ENCODE measurements at regions not wholly inside any gene's neighbourhood (a gene's known extent, or its start where the extent isn't known, plus 50 kb on each side); places are given as distances from the start of the nearest gene placed in this dataset.

- no peak overlapping the region for H3K14ac ChIP-seq (ENCODE audit: low read length in 2 of 2)
- H3K9ac ChIP-seq (ENCODE audit: low read length), result no peak overlapping the region
- H3K4me3 ChIP-seq (ENCODE audit: insufficient read depth in 1 of 2, low read depth in 1 of 2, low read length in 2 of 2), result no peak overlapping the region
- H2AFZ ChIP-seq (ENCODE audit: low read depth, low read length), result no peak overlapping the region
- no peak overlapping the region for H3K18ac ChIP-seq (ENCODE audit: low read depth in 1 of 2, low read length in 2 of 2)
- no peaks in the 10 kb centered on the region for H3K4me1 ChIP-seq (ENCODE audit: control insufficient read depth, insufficient read depth, low read depth, low read length)
- H3K27ac ChIP-seq (ENCODE audit: low read length, poor library complexity, severe bottlenecking), result no peak overlapping the region
- no peak overlapping the region for H3K4ac ChIP-seq (ENCODE audit: low read depth in 1 of 2, low read length in 2 of 2)
- H4K8ac ChIP-seq (ENCODE audit: low read length), result no peak overlapping the region
- H4K91ac ChIP-seq (ENCODE audit: low read length), result no peak overlapping the region
- H3K36me3 ChIP-seq (ENCODE audit: control insufficient read depth in 1 of 2, insufficient read depth in 2 of 2, low read depth in 1 of 2, low read length in 2 of 2), result no peaks in the 10 kb centered on the region
- no peak overlapping the region for H2BK5ac ChIP-seq (ENCODE audit: low read depth, low read length, poor library complexity, severe bottlenecking)
- no peaks in the 10 kb centered on the region for H3K79me1 ChIP-seq (replicated peaks; ENCODE audit: low read length, poor library complexity, severe bottlenecking)
- H3K9me3 ChIP-seq (ENCODE audit: control insufficient read depth, low read length), result no peaks in the 10 kb centered on the region
- 97% methylated on average over 2 of the region's 3 CpGs for WGBS
- H3K27me3 ChIP-seq (ENCODE audit: control insufficient read depth in 1 of 2, insufficient read depth in 1 of 2, low read length in 2 of 2), result no peaks in the 10 kb centered on the region
- H2BK15ac ChIP-seq (ENCODE audit: low read depth, poor library complexity, severe bottlenecking), result no peak overlapping the region
- no peak overlapping the region for H3K23ac ChIP-seq (ENCODE audit: low read length in 2 of 2)
- no peak for DNase-seq
- no peak overlapping the region for H2BK120ac ChIP-seq (ENCODE audit: low read depth, low read length)
- no peak overlapping the region for H2AK5ac ChIP-seq (ENCODE audit: low read length, severe bottlenecking)
- H2BK12ac ChIP-seq (ENCODE audit: low read length in 2 of 2), result no peak overlapping the region
- no peak overlapping the region for H3K4me2 ChIP-seq (ENCODE audit: low read length, poor library complexity, severe bottlenecking)
Observed at GRCh38 chr1:218760601-218761570, 412.8 kb upstream of the LYPLAL1 start.

DNA sequence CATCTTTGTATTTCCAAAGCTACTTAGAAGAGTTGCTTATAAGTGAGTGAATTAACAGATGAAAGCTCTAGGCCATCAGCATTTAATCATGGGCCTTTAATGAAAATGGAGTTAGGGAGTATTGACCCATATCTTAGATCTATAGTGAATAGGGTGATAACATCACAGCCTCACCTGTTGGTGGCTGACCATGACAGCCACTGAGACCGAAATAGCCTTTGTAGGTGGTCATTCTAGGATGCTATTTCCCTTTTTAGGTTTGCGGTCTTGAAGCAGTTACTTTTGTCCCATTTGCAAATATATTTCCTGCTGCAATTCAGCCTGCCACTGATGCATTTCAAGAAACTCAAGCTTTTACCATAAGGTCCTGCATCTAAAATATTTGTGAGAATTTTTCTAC, 410.1 kb upstream of the LYPLAL1 start:
- DNase-seq, result no peak
- no peaks in the 10 kb centered on the region for H3K79me1 ChIP-seq (replicated peaks; ENCODE audit: low read length, poor library complexity, severe bottlenecking)
- 83% methylated on average over 2 of the region's 2 CpGs for WGBS
- no peak overlapping the region for H3K4ac ChIP-seq (ENCODE audit: low read depth in 1 of 2, low read length in 2 of 2)
- H3K4me1 ChIP-seq (ENCODE audit: control insufficient read depth, insufficient read depth, low read depth, low read length), result no peaks in the 10 kb centered on the region
- H2BK15ac ChIP-seq (ENCODE audit: low read depth, poor library complexity, severe bottlenecking), result no peak overlapping the region
- H3K18ac ChIP-seq (ENCODE audit: low read depth in 1 of 2, low read length in 2 of 2), result no peak overlapping the region
- H3K4me2 ChIP-seq (ENCODE audit: low read length, poor library complexity, severe bottlenecking), result no peak overlapping the region
- H4K91ac ChIP-seq (ENCODE audit: low read length), result no peak overlapping the region
- H2AK5ac ChIP-seq (ENCODE audit: low read length, severe bottlenecking), result no peak overlapping the region
- H2BK5ac ChIP-seq (ENCODE audit: low read depth, low read length, poor library complexity, severe bottlenecking), result no peak overlapping the region
- H3K23ac ChIP-seq (ENCODE audit: low read length in 2 of 2), result no peak overlapping the region
- no peak overlapping the region for H2AFZ ChIP-seq (ENCODE audit: low read depth, low read length)
- no peak overlapping the region for H2BK12ac ChIP-seq (ENCODE audit: low read length in 2 of 2)
- no peaks in the 10 kb centered on the region for H3K27me3 ChIP-seq (ENCODE audit: control insufficient read depth in 1 of 2, insufficient read depth in 1 of 2, low read length in 2 of 2)
- no peak overlapping the region for H3K9ac ChIP-seq (ENCODE audit: low read length)
- H2BK120ac ChIP-seq (ENCODE audit: low read depth, low read length), result no peak overlapping the region
- no peaks in the 10 kb centered on the region for H3K9me3 ChIP-seq (ENCODE audit: control insufficient read depth, low read length)
- H3K14ac ChIP-seq (ENCODE audit: low read length in 2 of 2), result no peak overlapping the region
- H3K27ac ChIP-seq (ENCODE audit: low read length, poor library complexity, severe bottlenecking), result no peak overlapping the region
- H3K4me3 ChIP-seq (ENCODE audit: insufficient read depth in 1 of 2, low read depth in 1 of 2, low read length in 2 of 2), result no peak overlapping the region
- no peak overlapping the region for H4K8ac ChIP-seq (ENCODE audit: low read length)
- no peaks in the 10 kb centered on the region for H3K36me3 ChIP-seq (ENCODE audit: control insufficient read depth in 1 of 2, insufficient read depth in 2 of 2, low read depth in 1 of 2, low read length in 2 of 2)

DNA sequence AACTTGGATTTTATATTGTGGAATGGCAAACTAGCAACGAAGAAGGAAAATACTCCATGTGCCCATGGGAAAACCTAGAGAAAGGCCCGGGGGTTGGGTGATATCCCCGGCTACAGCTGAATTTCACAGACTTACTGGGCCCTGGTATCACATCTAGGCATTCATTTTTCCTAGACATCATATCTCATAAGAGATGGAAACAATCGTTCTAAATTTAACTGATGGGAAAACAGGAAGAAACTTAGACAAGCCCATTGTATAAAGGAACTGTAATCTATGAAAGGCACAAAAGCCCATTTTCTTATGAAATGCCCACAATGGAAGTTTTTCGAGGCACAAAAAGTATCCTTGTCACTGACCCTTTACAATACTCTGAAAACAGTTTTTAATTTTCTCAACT, 407.9 kb upstream of the LYPLAL1 start:
- Histone ChIP-seq H2BK12ac (ENCODE audit: low read length in 2 of 2) (no peak overlapping the region), H2BK120ac (ENCODE audit: low read depth, low read length) (no peak overlapping the region), H3K23ac (ENCODE audit: low read length in 2 of 2) (no peak overlapping the region), H3K4ac (ENCODE audit: low read depth in 1 of 2, low read length in 2 of 2) (no peak overlapping the region), H3K4me2 (ENCODE audit: low read length, poor library complexity, severe bottlenecking) (no peak overlapping the region), H3K79me1 (replicated peaks; ENCODE audit: low read length, poor library complexity, severe bottlenecking) (no peaks in the 10 kb centered on the region), H2AFZ (ENCODE audit: low read depth, low read length) (no peak overlapping the region), H3K9ac (ENCODE audit: low read length) (no peak overlapping the region), H2BK5ac (ENCODE audit: low read depth, low read length, poor library complexity, severe bottlenecking) (no peak overlapping the region), H2BK15ac (ENCODE audit: low read depth, poor library complexity, severe bottlenecking) (no peak overlapping the region), H3K36me3 (ENCODE audit: control insufficient read depth in 1 of 2, insufficient read depth in 2 of 2, low read depth in 1 of 2, low read length in 2 of 2) (no peaks in the 10 kb centered on the region), H3K4me1 (ENCODE audit: control insufficient read depth, insufficient read depth, low read depth, low read length) (no peaks in the 10 kb centered on the region), H2AK5ac (ENCODE audit: low read length, severe bottlenecking) (no peak overlapping the region), H4K91ac (ENCODE audit: low read length) (no peak overlapping the region), H3K27ac (ENCODE audit: low read length, poor library complexity, severe bottlenecking) (no peak overlapping the region), H3K18ac (ENCODE audit: low read depth in 1 of 2, low read length in 2 of 2) (no peak overlapping the region), H4K8ac (ENCODE audit: low read length) (no peak overlapping the region), H3K27me3 (ENCODE audit: control insufficient read depth in 1 of 2, insufficient read depth in 1 of 2, low read length in 2 of 2) (no peaks in the 10 kb centered on the region), H3K14ac (ENCODE audit: low read length in 2 of 2) (no peak overlapping the region), H3K9me3 (ENCODE audit: control insufficient read depth, low read length) (no peaks in the 10 kb centered on the region), H3K4me3 (ENCODE audit: insufficient read depth in 1 of 2, low read depth in 1 of 2, low read length in 2 of 2) (no peak overlapping the region)
- DNase-seq, result no peak
- WGBS, result 100% methylated on average over 5 of the region's 5 CpGs

DNA sequence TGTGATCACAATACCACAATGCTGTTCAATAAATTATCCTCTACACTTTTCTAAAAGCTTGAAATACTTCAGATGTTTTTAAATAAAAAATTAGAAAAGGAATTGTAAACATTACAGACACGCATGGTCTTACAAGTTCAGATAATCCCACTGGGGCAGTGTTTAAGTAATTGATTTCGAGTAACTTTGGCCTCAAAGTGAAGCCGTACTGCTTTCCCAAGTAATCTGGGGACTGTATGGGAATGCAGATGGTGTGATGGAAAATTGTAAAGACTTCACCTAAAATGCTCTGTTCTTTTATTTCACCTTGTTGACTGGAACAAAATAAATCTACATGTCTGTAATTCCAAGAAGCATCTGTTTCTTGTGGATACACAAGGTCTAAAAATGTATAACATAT, 401.7 kb upstream of the LYPLAL1 start:
- H3K4me3 ChIP-seq (ENCODE audit: insufficient read depth in 1 of 2, low read depth in 1 of 2, low read length in 2 of 2), result no peak overlapping the region
- no peak overlapping the region for H3K27ac ChIP-seq (ENCODE audit: low read length, poor library complexity, severe bottlenecking)
- H3K9ac ChIP-seq (ENCODE audit: low read length), result no peak overlapping the region
- H3K4me1 ChIP-seq (ENCODE audit: control insufficient read depth, insufficient read depth, low read depth, low read length), result no peaks in the 10 kb centered on the region
- no peak overlapping the region for H3K23ac ChIP-seq (ENCODE audit: low read length in 2 of 2)
- H3K9me3 ChIP-seq (ENCODE audit: control insufficient read depth, low read length), result no peaks in the 10 kb centered on the region
- no peak overlapping the region for H3K4ac ChIP-seq (ENCODE audit: low read depth in 1 of 2, low read length in 2 of 2)
- H3K27me3 ChIP-seq (ENCODE audit: control insufficient read depth in 1 of 2, insufficient read depth in 1 of 2, low read length in 2 of 2), result no peaks in the 10 kb centered on the region
- no peak for DNase-seq
- H3K4me2 ChIP-seq (ENCODE audit: low read length, poor library complexity, severe bottlenecking), result no peak overlapping the region
- no peak overlapping the region for H2BK15ac ChIP-seq (ENCODE audit: low read depth, poor library complexity, severe bottlenecking)
- no peak overlapping the region for H2BK12ac ChIP-seq (ENCODE audit: low read length in 2 of 2)
- H2AK5ac ChIP-seq (ENCODE audit: low read length, severe bottlenecking), result no peak overlapping the region
- H2BK5ac ChIP-seq (ENCODE audit: low read depth, low read length, poor library complexity, severe bottlenecking), result no peak overlapping the region
- H2AFZ ChIP-seq (ENCODE audit: low read depth, low read length), result no peak overlapping the region
- H3K36me3 ChIP-seq (ENCODE audit: control insufficient read depth in 1 of 2, insufficient read depth in 2 of 2, low read depth in 1 of 2, low read length in 2 of 2), result no peaks in the 10 kb centered on the region
- H3K18ac ChIP-seq (ENCODE audit: low read depth in 1 of 2, low read length in 2 of 2), result no peak overlapping the region
- H3K14ac ChIP-seq (ENCODE audit: low read length in 2 of 2), result no peak overlapping the region
- no peak overlapping the region for H2BK120ac ChIP-seq (ENCODE audit: low read depth, low read length)
- 94% methylated on average over 3 of the region's 3 CpGs for WGBS
- H3K79me1 ChIP-seq (replicated peaks; ENCODE audit: low read length, poor library complexity, severe bottlenecking), result no peaks in the 10 kb centered on the region
- no peak overlapping the region for H4K8ac ChIP-seq (ENCODE audit: low read length)
- H4K91ac ChIP-seq (ENCODE audit: low read length), result no peak overlapping the region

Measured in mesenchymal stem cell (in vitro differentiated cells and primary cell).